PFSK-1 (cell line): ENCODE measurements at regions not wholly inside any gene's neighbourhood (a gene's known extent, or its start where the extent isn't known, plus 50 kb on each side); places are given as distances from the start of the nearest gene placed in this dataset.

Experiments used
- FOXP2 ChIP-seq: optimal IDR thresholded peaks from 2 replicates; pipeline ENCODE3; 2011; ENCODE audit warnings: borderline replicate concordance, control low read depth, inconsistent platforms; ENCODE audit not compliant: insufficient read depth; ENCODE audit errors: extremely low read length, extremely low read depth
- POLR2AphosphoS5 ChIP-seq: IDR thresholded peaks from 2 replicates; pipeline ENCODE4 v1.6.1; 2012; ENCODE audit warnings: low read depth, mild to moderate bottlenecking, control low read depth, low read length, moderate library complexity
- SIN3A ChIP-seq: IDR thresholded peaks from 2 replicates; pipeline ENCODE4 v1.6.1; 2012; ENCODE audit warnings: mild to moderate bottlenecking, low read length, moderate library complexity, borderline replicate concordance; ENCODE audit not compliant: insufficient read depth
- TAF1 ChIP-seq: IDR thresholded peaks from 2 replicates; pipeline ENCODE4 v1.6.1; 2012; ENCODE audit warnings: low read length, control low read depth, borderline replicate concordance; ENCODE audit not compliant: insufficient read depth
- TF ChIP-seq, protein P1 (sequence below), 2 experiments: IDR thresholded peaks; 2 replicates each; pipeline versions ENCODE4 v1.6.1 to v1.8.0; 2011 to 2012; ENCODE audit warnings: low read depth in 2 of 2, low read length in 2 of 2, control low read depth in 1 of 2, inconsistent platforms in 1 of 2, mild to moderate bottlenecking in 1 of 2, moderate library complexity in 1 of 2; ENCODE audit not compliant: insufficient read depth in 1 of 2

- TF ChIP-seq, protein P1, sequence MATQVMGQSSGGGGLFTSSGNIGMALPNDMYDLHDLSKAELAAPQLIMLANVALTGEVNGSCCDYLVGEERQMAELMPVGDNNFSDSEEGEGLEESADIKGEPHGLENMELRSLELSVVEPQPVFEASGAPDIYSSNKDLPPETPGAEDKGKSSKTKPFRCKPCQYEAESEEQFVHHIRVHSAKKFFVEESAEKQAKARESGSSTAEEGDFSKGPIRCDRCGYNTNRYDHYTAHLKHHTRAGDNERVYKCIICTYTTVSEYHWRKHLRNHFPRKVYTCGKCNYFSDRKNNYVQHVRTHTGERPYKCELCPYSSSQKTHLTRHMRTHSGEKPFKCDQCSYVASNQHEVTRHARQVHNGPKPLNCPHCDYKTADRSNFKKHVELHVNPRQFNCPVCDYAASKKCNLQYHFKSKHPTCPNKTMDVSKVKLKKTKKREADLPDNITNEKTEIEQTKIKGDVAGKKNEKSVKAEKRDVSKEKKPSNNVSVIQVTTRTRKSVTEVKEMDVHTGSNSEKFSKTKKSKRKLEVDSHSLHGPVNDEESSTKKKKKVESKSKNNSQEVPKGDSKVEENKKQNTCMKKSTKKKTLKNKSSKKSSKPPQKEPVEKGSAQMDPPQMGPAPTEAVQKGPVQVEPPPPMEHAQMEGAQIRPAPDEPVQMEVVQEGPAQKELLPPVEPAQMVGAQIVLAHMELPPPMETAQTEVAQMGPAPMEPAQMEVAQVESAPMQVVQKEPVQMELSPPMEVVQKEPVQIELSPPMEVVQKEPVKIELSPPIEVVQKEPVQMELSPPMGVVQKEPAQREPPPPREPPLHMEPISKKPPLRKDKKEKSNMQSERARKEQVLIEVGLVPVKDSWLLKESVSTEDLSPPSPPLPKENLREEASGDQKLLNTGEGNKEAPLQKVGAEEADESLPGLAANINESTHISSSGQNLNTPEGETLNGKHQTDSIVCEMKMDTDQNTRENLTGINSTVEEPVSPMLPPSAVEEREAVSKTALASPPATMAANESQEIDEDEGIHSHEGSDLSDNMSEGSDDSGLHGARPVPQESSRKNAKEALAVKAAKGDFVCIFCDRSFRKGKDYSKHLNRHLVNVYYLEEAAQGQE (IDR thresholded peaks at IDR 0.05; ENCODE audit: insufficient read depth in 1 of 2, low read depth in 2 of 2, low read length in 2 of 2): no peak
- TF ChIP-seq SIN3A (no peak), POLR2AphosphoS5 (no peak), TAF1 (no peak), FOXP2 (no peak)
These were observed 203.3 kb downstream of the SH3BP4 start for GRCh38 chr2:235155163-235155562.

- TF ChIP-seq, protein P1 (IDR thresholded peaks at IDR 0.05; ENCODE audit: insufficient read depth in 1 of 2, low read depth in 2 of 2, low read length in 2 of 2): no peak
- TF ChIP-seq POLR2AphosphoS5 (no peak), FOXP2 (no peak), SIN3A (no peak), TAF1 (no peak)
These were observed 204.2 kb downstream of the SH3BP4 start for GRCh38 chr2:235156055-235156454.

DNA sequence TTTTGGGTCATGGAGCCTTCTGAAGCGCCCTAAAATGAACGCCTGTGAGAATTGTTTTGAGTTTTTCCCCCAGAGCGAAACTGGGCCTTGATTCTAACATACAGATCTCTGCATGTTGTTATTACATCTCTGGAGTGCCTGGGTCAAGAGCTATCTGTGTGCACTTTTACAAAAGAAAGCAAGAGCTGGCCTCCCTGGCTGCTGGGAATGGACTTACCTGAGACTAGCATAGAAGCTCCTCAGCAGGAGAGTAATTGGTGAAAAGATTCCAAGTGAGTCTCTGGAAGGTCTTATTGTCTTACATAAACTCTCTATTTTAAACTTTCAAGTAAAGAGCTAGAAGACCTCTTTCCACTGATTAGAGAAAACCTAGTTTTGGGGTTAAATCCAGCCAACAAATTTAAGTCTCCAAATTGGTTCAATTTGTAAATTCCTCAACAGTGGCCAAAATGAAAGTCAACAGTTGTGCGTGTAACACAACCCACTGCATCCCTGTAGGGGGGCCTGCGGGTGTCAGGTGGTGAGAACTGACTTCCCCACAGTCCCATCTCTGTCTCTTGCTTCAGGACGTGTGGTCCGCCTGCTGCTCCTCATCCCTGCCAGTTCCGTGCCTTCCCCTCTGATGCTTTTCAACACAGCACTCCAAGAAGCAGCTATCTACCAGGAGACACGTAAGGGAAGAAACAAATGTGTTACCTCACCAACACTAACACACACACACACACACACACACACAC, 206.1 kb downstream of the SH3BP4 start:
- TF ChIP-seq, protein P1 (IDR thresholded peaks at IDR 0.05; ENCODE audit: insufficient read depth in 1 of 2, low read depth in 2 of 2, low read length in 2 of 2): no peak
- TF ChIP-seq POLR2AphosphoS5 (no peak), FOXP2 (no peak), TAF1 (no peak), SIN3A (no peak)

GRCh38 chr2:235160281-235160810, 208.5 kb downstream of the SH3BP4 start:
- TF ChIP-seq, protein P1 (IDR thresholded peaks at IDR 0.05; ENCODE audit: insufficient read depth in 1 of 2, low read depth in 2 of 2, low read length in 2 of 2): no peak
- TF ChIP-seq POLR2AphosphoS5 (no peak), SIN3A (no peak), FOXP2 (no peak), TAF1 (no peak)

GRCh38 chr2:235161565-235161964, 209.7 kb downstream of the SH3BP4 start:
- TF ChIP-seq POLR2AphosphoS5: no peak
